ENCODE measurements at regions not wholly inside any gene's neighbourhood (a gene's known extent, or its start where the extent isn't known, plus 50 kb on each side); places are given as distances from the start of the nearest gene placed in this dataset.

GRCh38 chr6:103175056-103175455, 1684.7 kb downstream of the HACE1 start:
- Histone ChIP-seq H3K23ac (ENCODE audit: insufficient read length) (no peak overlapping the region), H2AK5ac (ENCODE audit: low read depth, low read length) (no peak overlapping the region), H3K79me2 (ENCODE audit: control insufficient read depth in 1 of 2, insufficient read depth in 2 of 2, low read length in 2 of 2) (no peaks in the 10 kb centered on the region), H2BK20ac (ENCODE audit: low read length) (no peak overlapping the region), H3K14ac (ENCODE audit: insufficient read length) (no peak overlapping the region), H4K5ac (ENCODE audit: insufficient read length, low read depth, low read length) (no peak overlapping the region), H3K9me3 (ENCODE audit: insufficient read depth in 2 of 2, low read depth in 1 of 2, low read length in 1 of 2) (no peaks in the 10 kb centered on the region), H3K79me1 (ENCODE audit: low read depth, low read length) (no peaks in the 10 kb centered on the region), H2BK15ac (ENCODE audit: low read length) (no peak overlapping the region), H3K56ac (replicated peaks; ENCODE audit: insufficient read length, low read depth, low read length) (no peak overlapping the region), H4K20me1 (replicated peaks in 1 of 2; ENCODE audit: control insufficient read depth in 1 of 2, insufficient read depth in 2 of 2, low read length in 2 of 2) (no peaks in the 10 kb centered on the region), H2BK12ac (ENCODE audit: low read depth, low read length) (no peak overlapping the region), H4K8ac (ENCODE audit: extremely low read depth, insufficient read depth, low read length) (no peak overlapping the region), H3K23me2 (ENCODE audit: low read depth, low read length) (no peaks in the 10 kb centered on the region), H3K4me3 (ENCODE audit: extremely low read depth in 1 of 4, insufficient read depth in 2 of 4, low read depth in 3 of 4, low read length in 4 of 4) (no peak overlapping the region), H3K4me1 (replicated peaks in 1 of 4; ENCODE audit: control insufficient read depth in 3 of 4, insufficient read depth in 4 of 4, low read length in 3 of 4) (no peaks in the 10 kb centered on the region), H3K27ac (ENCODE audit: low read depth, low read length) (no peak overlapping the region), H2BK5ac (ENCODE audit: low read depth, low read length) (no peak overlapping the region), H3K27me3 (replicated peaks in 1 of 4; ENCODE audit: control insufficient read depth in 3 of 4, extremely low read depth in 1 of 4, insufficient read depth in 3 of 4, low read length in 3 of 4) (no peaks in the 10 kb centered on the region), H2BK120ac (replicated peaks; ENCODE audit: low read depth, low read length) (no peak overlapping the region), H3K18ac (ENCODE audit: extremely low read depth, low read length) (no peak overlapping the region), H3K36me3 (ENCODE audit: control insufficient read depth in 2 of 4, insufficient read depth in 4 of 4, low read length in 3 of 4) (no peaks in the 10 kb centered on the region; a peak in 1 of 8 replicates), H3K4ac (replicated peaks; ENCODE audit: insufficient read length, low read depth, low read length) (no peak overlapping the region), H3K4me2 (ENCODE audit: insufficient read depth in 1 of 2, low read depth in 2 of 2, low read length in 2 of 2) (no peak overlapping the region), H4K91ac (replicated peaks; ENCODE audit: insufficient read length, low read length) (no peak overlapping the region), H3K9ac (replicated peaks in 1 of 4; ENCODE audit: extremely low read depth in 1 of 4, low read depth in 3 of 4, low read length in 3 of 4) (no peak overlapping the region), H2AFZ (ENCODE audit: low read length) (no peak overlapping the region)
- FAIRE-seq (no peak), DNase-seq (ENCODE audit: low read depth in 1 of 2, low spot score in 2 of 2) (no peak)
- ChIA-PET POLR2A (ENCODE audit: partially characterized antibody) (no interaction called here), CTCF (ENCODE audit: partially characterized antibody) (no interaction called here)
- 100% methylated on average over 1 of the region's 1 CpG; no CpG with 5 or more reads in 1 of the 2 experiments for WGBS, 2 experiments (ENCODE audit: extremely low coverage in 1 of 2, insufficient coverage in 1 of 2, insufficient read length in 1 of 2, insufficient replicate concordance in 2 of 2, low coverage in 1 of 2, low lambda C conversion rate in 2 of 2, missing lambda C conversion rate in 1 of 2)
- TF ChIP-seq CBX5 (IDR thresholded peaks at IDR 0.05; ENCODE audit: low read depth, low read length) (no peak), POLR2AphosphoS5 (IDR thresholded peaks at IDR 0.05; ENCODE audit: low read depth, low read length) (no peak), POU5F1 (IDR thresholded peaks at IDR 0.05; ENCODE audit: low read depth, low read length) (no peak)

Measured in H1 (cell line).